MM.1S (cell line): ENCODE measurements at regions not wholly inside any gene's neighbourhood (a gene's known extent, or its start where the extent isn't known, plus 50 kb on each side); places are given as distances from the start of the nearest gene placed in this dataset.

Experiments
- DNase-seq: peaks from one replicate; pipeline ENCODE4 v3.0.0-alpha.2; 2015
- H2AFZ ChIP-seq: fragments of 300-600 bp; sonication (generic); 2 replicates; pipeline ENCODE4 v1.6.0; 2016; ENCODE audit warnings: antibody characterized with exemption, low read length
- H3F3A ChIP-seq: fragments of 300-600 bp; sonication (generic); 2 replicates; pipeline ENCODE4 v1.6.1; 2016; ENCODE audit warnings: mild to moderate bottlenecking, antibody characterized with exemption, low read length, moderate library complexity, mixed read lengths; ENCODE audit not compliant: insufficient read depth
- H3K27ac ChIP-seq: fragments of 300-600 bp; sonication (generic); 2 replicates; pipeline ENCODE4 v1.5.1; 2016; ENCODE audit warnings: mild to moderate bottlenecking, low read length
- H3K27me3 ChIP-seq: fragments of 300-600 bp; sonication (generic); replicated peaks from 2 replicates; pipeline ENCODE4 v1.6.0; 2016; ENCODE audit warnings: low read length; ENCODE audit not compliant: insufficient read depth
- H3K36me3 ChIP-seq: fragments of 300-600 bp; sonication (generic); replicated peaks from 2 replicates; pipeline ENCODE4 v1.6.1; 2016; ENCODE audit warnings: mild to moderate bottlenecking, low read length, mixed read lengths; ENCODE audit not compliant: insufficient read depth
- H3K4me1 ChIP-seq: fragments of 300-600 bp; sonication (generic); 2 replicates; pipeline ENCODE4 v1.6.1; 2016; ENCODE audit warnings: low read length, mixed read lengths
- H3K4me2 ChIP-seq: fragments of 300-600 bp; sonication (generic); 2 replicates; pipeline ENCODE4 v1.6.0; 2016; ENCODE audit warnings: low read depth, low read length
- H3K4me3 ChIP-seq: fragments of 300-600 bp; sonication (generic); 2 replicates; pipeline ENCODE4 v1.5.1; 2016; ENCODE audit warnings: low read length, mixed read lengths
- H3K79me2 ChIP-seq: fragments of 300-600 bp; sonication (generic); 2 replicates; pipeline ENCODE4 v1.6.1; 2016; ENCODE audit warnings: mixed run types, low read length, mixed read lengths
- H3K9ac ChIP-seq: fragments of 300-600 bp; sonication (generic); 2 replicates; pipeline ENCODE4 v1.6.1; 2016; ENCODE audit warnings: low read length, mixed read lengths
- H3K9me2 ChIP-seq: fragments of 300-600 bp; sonication (generic); replicated peaks from 2 replicates; pipeline ENCODE4 v1.6.1; 2016; ENCODE audit warnings: mild to moderate bottlenecking, low read length, mixed read lengths; ENCODE audit not compliant: insufficient read depth
- H3K9me3 ChIP-seq: fragments of 300-600 bp; sonication (generic); replicated peaks from 2 replicates; pipeline ENCODE4 v1.6.1; 2016; ENCODE audit warnings: mild to moderate bottlenecking, low read length, mixed read lengths; ENCODE audit not compliant: insufficient read depth
- H4K20me1 ChIP-seq: fragments of 300-600 bp; sonication (generic); 2 replicates; pipeline ENCODE4 v1.6.1; 2016; ENCODE audit warnings: mild to moderate bottlenecking, low read length, moderate library complexity, mixed read lengths; ENCODE audit not compliant: insufficient read depth
- EZH2 ChIP-seq: fragments of 300-600 bp; sonication (generic); optimal IDR thresholded peaks from 2 replicates; pipeline ENCODE3; 2017; ENCODE audit warnings: low read depth, mild to moderate bottlenecking, antibody characterized with exemption, low read length, mixed read lengths
- EZH2phosphoT487 ChIP-seq: fragments of 300-600 bp; sonication (generic); IDR thresholded peaks from 2 replicates; pipeline ENCODE4 v1.6.1; 2018; ENCODE audit warnings: antibody characterized with exemption, low read length
- TF ChIP-seq, protein P1 (sequence below): fragments of 300-600 bp; sonication (generic); IDR thresholded peaks from 2 replicates; pipeline ENCODE4 v1.5.1; 2016; ENCODE audit warnings: antibody characterized with exemption, low read length, mixed read lengths

DNA sequence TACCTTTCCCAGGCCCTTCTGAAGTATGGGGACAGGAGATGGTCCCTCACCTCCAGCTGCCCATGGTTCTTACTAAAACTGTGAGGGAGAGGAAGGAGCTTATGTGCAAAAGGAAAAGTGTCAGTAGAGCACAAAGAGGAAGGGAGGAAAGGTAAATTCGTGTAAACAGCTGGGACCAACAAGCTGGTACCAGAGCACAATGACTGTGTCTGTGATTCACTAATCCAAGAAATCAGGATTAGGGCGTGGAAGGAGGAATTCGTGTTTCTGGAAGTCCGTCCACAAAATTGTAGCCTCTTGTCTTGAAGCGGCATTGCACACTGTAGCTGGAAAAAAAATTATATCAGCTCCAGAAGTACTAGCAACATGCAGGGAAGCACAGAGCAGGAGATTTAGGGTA, 129.0 kb upstream of the RREB1 start:
- no peak overlapping the region for H3K27ac ChIP-seq
- no peaks in the 10 kb centered on the region for H3K9me3 ChIP-seq
- no peak overlapping the region for H2AFZ ChIP-seq
- H3K36me3 ChIP-seq = no peaks in the 10 kb centered on the region
- H3K79me2 ChIP-seq = no peaks in the 10 kb centered on the region
- H3K4me2 ChIP-seq = no peak overlapping the region
- DNase-seq = no peak
- no peak overlapping the region for H3K9ac ChIP-seq
- H4K20me1 ChIP-seq = no peaks in the 10 kb centered on the region
- H3K4me1 ChIP-seq = no peaks in the 10 kb centered on the region
- no peaks in the 10 kb centered on the region for H3F3A ChIP-seq
- TF ChIP-seq, protein P1, sequence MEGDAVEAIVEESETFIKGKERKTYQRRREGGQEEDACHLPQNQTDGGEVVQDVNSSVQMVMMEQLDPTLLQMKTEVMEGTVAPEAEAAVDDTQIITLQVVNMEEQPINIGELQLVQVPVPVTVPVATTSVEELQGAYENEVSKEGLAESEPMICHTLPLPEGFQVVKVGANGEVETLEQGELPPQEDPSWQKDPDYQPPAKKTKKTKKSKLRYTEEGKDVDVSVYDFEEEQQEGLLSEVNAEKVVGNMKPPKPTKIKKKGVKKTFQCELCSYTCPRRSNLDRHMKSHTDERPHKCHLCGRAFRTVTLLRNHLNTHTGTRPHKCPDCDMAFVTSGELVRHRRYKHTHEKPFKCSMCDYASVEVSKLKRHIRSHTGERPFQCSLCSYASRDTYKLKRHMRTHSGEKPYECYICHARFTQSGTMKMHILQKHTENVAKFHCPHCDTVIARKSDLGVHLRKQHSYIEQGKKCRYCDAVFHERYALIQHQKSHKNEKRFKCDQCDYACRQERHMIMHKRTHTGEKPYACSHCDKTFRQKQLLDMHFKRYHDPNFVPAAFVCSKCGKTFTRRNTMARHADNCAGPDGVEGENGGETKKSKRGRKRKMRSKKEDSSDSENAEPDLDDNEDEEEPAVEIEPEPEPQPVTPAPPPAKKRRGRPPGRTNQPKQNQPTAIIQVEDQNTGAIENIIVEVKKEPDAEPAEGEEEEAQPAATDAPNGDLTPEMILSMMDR = no peak
- TF ChIP-seq EZH2 (no peak), EZH2phosphoT487 (no peak)
- H3K4me3 ChIP-seq = no peak overlapping the region
- no peaks in the 10 kb centered on the region for H3K27me3 ChIP-seq
- no peaks in the 10 kb centered on the region for H3K9me2 ChIP-seq

DNA sequence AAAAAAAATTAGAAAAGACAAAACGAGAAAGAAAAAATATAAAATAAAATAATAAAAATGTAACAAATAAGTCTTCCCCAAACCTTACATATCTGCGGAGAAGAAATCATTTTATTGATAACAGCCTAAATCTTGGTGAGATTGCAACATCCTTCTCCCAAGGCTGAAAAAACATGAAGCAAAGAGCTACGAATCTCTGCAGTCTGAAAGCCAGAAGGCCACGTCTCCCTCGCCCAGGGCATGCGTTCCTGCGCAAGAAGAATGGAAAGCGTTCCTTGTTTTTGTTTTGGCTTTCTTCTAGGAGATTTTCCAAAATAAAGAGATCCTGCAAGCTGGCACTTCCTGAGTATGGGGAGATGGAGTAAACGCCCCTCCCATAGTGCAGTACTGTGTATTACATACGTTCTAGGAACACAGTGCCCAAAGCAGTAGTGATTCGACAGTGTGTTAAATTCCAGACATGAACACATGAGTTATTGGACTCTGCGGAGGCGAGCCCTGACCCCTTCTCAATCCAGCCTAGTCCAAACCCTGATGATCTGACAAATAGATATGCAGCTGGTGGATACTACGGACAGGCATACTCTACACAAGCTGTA, 126.7 kb upstream of the RREB1 start:
- TF ChIP-seq EZH2 (no peak), EZH2phosphoT487 (no peak)
- TF ChIP-seq, protein P1 = no peak
- H3K36me3 ChIP-seq = no peaks in the 10 kb centered on the region
- H3K9ac ChIP-seq = no peak overlapping the region
- H2AFZ ChIP-seq = no peak overlapping the region
- H3K4me3 ChIP-seq = no peak overlapping the region
- no peaks in the 10 kb centered on the region for H3K79me2 ChIP-seq
- H3K27ac ChIP-seq = no peak overlapping the region
- H3K27me3 ChIP-seq = no peaks in the 10 kb centered on the region
- H3F3A ChIP-seq = no peaks in the 10 kb centered on the region
- no peaks in the 10 kb centered on the region for H4K20me1 ChIP-seq
- DNase-seq = no peak
- H3K4me2 ChIP-seq = no peak overlapping the region
- no peaks in the 10 kb centered on the region for H3K4me1 ChIP-seq
- no peaks in the 10 kb centered on the region for H3K9me2 ChIP-seq
- no peaks in the 10 kb centered on the region for H3K9me3 ChIP-seq

DNA sequence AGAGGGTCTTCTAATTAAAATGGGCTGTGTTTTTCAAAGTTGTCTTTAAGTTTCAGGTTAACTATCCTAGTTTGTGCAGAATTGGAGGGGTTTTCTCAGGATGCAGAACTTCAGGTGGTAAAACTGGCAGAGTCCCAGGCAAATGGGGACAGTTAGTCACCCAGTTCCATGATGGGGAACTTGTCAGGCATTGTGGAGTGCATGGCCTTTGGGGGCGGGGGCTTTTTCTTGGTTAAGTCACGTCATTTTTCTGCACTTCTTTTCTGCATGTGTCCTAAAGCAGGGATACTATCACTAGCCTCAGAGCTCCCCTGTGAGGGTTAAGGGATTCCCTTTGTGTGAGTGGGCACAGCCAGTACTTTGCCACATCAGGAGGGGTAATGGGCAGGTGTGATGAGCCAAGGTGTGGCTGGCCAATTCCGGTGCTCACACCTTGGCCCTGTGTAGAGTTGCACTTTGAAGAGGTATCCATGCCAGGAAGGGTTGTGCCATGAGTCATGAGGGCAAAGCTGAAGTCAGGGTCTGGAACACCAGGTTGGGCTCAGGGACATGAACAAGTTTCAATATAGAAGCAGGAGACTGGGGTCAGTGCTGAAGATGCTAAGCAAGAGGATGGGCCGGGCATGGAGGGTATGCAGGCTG, 126.0 kb upstream of the RREB1 start:
- Histone ChIP-seq H3K79me2 (no peaks in the 10 kb centered on the region), H2AFZ (no peak overlapping the region), H3K4me3 (no peak overlapping the region), H4K20me1 (no peaks in the 10 kb centered on the region), H3K9me3 (no peaks in the 10 kb centered on the region), H3K36me3 (no peaks in the 10 kb centered on the region), H3F3A (no peaks in the 10 kb centered on the region), H3K4me2 (no peak overlapping the region), H3K27ac (no peak overlapping the region), H3K9me2 (no peaks in the 10 kb centered on the region), H3K27me3 (no peaks in the 10 kb centered on the region), H3K9ac (no peak overlapping the region), H3K4me1 (no peaks in the 10 kb centered on the region)
- DNase-seq = no peak
- TF ChIP-seq EZH2 (no peak), EZH2phosphoT487 (no peak)
- TF ChIP-seq, protein P1 = no peak
